ENCODE measurements at regions not wholly inside any gene's neighbourhood (a gene's known extent, or its start where the extent isn't known, plus 50 kb on each side); places are given as distances from the start of the nearest gene placed in this dataset.

GRCh38 chr6:170181338-170181690, 109.6 kb downstream of the DLL1 start:
- TF ChIP-seq CTCF (IDR thresholded peaks at IDR 0.05; ENCODE audit: insufficient read depth, low read length): no peak
- no peak overlapping the region for H3K4me3 ChIP-seq (ENCODE audit: low read depth, low read length)
- no peak for DNase-seq (ENCODE audit: low read depth)

- H3K4me3 ChIP-seq (ENCODE audit: low read depth, low read length): no peak overlapping the region
- DNase-seq (ENCODE audit: low read depth): no peak
- TF ChIP-seq CTCF (IDR thresholded peaks at IDR 0.05; ENCODE audit: insufficient read depth, low read length): no peak
These were observed 110.1 kb downstream of the DLL1 start for GRCh38 chr6:170180671-170181337.

GRCh38 chr6:170179616-170180324, 111.1 kb downstream of the DLL1 start:
- TF ChIP-seq CTCF (IDR thresholded peaks at IDR 0.05; ENCODE audit: insufficient read depth, low read length): no peak
- H3K4me3 ChIP-seq (ENCODE audit: low read depth, low read length): no peak overlapping the region
- DNase-seq (ENCODE audit: low read depth): no peak

GRCh38 chr6:170178561-170179477, 112.1 kb downstream of the DLL1 start:
- H3K4me3 ChIP-seq (ENCODE audit: low read depth, low read length): no peak overlapping the region
- peak; percentile 69 for DNase-seq (ENCODE audit: low read depth)
- no peak for TF ChIP-seq CTCF (IDR thresholded peaks at IDR 0.05; ENCODE audit: insufficient read depth, low read length)

- TF ChIP-seq CTCF (IDR thresholded peaks at IDR 0.05; ENCODE audit: insufficient read depth, low read length): no peak
- no peak for DNase-seq (ENCODE audit: low read depth)
- H3K4me3 ChIP-seq (ENCODE audit: low read depth, low read length): no peak overlapping the region
These were observed 112.9 kb downstream of the DLL1 start for GRCh38 chr6:170177772-170178560.
